ENCODE measurements at regions not wholly inside any gene's neighbourhood (a gene's known extent, or its start where the extent isn't known, plus 50 kb on each side); places are given as distances from the start of the nearest gene placed in this dataset.

DNA sequence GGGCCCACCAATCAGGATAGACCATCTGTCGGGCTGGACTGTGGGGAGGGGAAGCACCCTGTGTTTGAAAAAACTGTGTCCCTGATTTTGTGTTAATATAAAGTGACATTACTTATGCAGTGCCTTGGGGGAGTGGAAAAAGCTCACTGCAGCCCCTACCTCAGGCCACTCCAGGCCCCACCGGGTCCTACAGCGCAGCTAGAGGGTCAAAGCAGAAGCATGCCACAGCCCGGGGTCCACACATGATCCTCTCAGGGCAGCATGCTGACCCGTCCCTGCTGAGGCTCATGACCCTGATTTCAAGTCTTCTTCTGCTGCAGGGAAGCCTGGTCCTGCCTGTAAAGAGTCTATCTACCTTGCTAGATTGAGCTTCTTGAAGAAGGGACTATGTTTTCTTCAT lies 133.0 kb upstream of the PLCB4 start:
- TF ChIP-seq, protein P1, sequence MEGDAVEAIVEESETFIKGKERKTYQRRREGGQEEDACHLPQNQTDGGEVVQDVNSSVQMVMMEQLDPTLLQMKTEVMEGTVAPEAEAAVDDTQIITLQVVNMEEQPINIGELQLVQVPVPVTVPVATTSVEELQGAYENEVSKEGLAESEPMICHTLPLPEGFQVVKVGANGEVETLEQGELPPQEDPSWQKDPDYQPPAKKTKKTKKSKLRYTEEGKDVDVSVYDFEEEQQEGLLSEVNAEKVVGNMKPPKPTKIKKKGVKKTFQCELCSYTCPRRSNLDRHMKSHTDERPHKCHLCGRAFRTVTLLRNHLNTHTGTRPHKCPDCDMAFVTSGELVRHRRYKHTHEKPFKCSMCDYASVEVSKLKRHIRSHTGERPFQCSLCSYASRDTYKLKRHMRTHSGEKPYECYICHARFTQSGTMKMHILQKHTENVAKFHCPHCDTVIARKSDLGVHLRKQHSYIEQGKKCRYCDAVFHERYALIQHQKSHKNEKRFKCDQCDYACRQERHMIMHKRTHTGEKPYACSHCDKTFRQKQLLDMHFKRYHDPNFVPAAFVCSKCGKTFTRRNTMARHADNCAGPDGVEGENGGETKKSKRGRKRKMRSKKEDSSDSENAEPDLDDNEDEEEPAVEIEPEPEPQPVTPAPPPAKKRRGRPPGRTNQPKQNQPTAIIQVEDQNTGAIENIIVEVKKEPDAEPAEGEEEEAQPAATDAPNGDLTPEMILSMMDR (IDR thresholded peaks at IDR 0.05) = no peak
- TF ChIP-seq POLR2A (IDR thresholded peaks at IDR 0.05) = no peak
- no peak for TF ChIP-seq POLR2AphosphoS5 (IDR thresholded peaks at IDR 0.05)
- H3K4me3 ChIP-seq = no peak overlapping the region
- no peaks in the 10 kb centered on the region for H3K27me3 ChIP-seq
- intact Hi-C loops (cut with DNase I; ENCODE audit: low total_unique reads) = no loop called here
- no peaks in the 10 kb centered on the region for H3K9me3 ChIP-seq
- H3K4me1 ChIP-seq = no peaks in the 10 kb centered on the region
- no peak overlapping the region for H3K27ac ChIP-seq
- no peaks in the 10 kb centered on the region for H3K36me3 ChIP-seq
- DNase-seq (ENCODE audit: low spot score in 2 of 2) = no peak

DNA sequence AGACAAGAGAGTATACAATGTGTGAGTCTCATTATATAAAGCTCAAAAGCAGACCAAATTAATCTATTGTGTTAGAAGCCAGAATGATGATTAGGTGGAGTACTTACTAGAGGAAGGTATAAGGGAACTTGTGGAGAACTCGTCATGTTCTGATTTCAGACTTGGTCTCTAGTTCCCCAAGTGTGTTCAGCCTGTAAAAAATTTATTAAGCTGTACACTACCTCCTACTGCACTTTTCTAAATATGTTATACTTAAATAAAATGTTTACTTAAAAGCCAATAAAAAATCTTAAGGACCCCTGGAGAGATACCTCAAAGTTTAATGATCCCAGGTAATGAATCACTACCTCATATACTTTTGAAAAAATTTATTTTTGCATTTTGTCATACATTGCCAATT lies 130.4 kb upstream of the PLCB4 start:
- Histone ChIP-seq H3K27me3 (no peaks in the 10 kb centered on the region), H3K4me3 (no peak overlapping the region), H3K36me3 (no peaks in the 10 kb centered on the region), H3K9me3 (no peaks in the 10 kb centered on the region), H3K27ac (no peak overlapping the region), H3K4me1 (no peaks in the 10 kb centered on the region)
- intact Hi-C loops (cut with DNase I; ENCODE audit: low total_unique reads) = no loop called here
- no peak for DNase-seq (ENCODE audit: low spot score in 2 of 2)
- TF ChIP-seq POLR2AphosphoS5 (IDR thresholded peaks at IDR 0.05) (no peak), POLR2A (IDR thresholded peaks at IDR 0.05) (no peak)
- TF ChIP-seq, protein P1 (IDR thresholded peaks at IDR 0.05) = no peak

DNA sequence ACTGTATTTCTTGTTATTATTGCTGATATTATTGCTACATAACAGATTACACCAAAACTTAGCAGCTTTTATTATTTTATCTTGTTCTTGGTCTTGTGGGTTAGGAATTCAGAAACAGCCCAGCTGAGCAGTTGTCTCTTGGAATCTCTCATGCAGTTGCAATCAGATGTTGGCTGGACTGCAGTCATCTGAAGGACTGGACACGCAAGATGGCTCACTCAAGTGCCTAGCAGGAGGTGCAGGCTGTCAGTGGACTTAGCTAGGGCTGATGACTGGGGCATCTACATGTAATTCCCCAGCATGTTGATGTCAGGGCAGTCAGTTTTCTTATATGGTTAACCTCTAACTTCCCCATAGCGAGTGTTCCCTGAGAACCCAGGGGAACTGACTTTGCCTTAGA lies 128.6 kb upstream of the PLCB4 start:
- Histone ChIP-seq H3K27ac (no peak overlapping the region), H3K4me3 (no peak overlapping the region), H3K4me1 (no peaks in the 10 kb centered on the region), H3K27me3 (no peaks in the 10 kb centered on the region), H3K36me3 (no peaks in the 10 kb centered on the region), H3K9me3 (no peaks in the 10 kb centered on the region)
- TF ChIP-seq POLR2AphosphoS5 (IDR thresholded peaks at IDR 0.05) = no peak
- no peak for TF ChIP-seq POLR2A (IDR thresholded peaks at IDR 0.05)
- TF ChIP-seq, protein P1 (IDR thresholded peaks at IDR 0.05) = no peak
- intact Hi-C loops (cut with DNase I; ENCODE audit: low total_unique reads) = no loop called here
- no peak for DNase-seq (ENCODE audit: low spot score in 2 of 2)

DNA sequence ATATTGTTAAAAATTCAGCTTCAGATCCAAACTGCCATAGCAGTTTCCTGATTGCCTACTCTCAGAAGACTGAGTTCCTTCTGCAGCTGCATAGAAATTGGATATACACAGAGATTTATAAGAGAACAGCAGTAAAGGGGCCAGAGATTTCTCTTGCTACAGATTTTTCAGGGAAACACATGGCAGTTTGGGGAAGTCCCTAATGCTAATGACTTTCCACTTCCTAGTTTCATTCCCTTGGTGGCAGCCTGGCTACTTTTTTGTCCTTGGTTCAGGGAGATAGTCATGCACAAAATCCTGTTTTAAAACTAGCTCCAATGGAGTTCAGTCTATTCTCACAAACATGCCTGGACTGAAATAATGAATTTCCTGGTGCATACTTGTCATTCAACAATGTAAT lies 125.3 kb upstream of the PLCB4 start:
- H3K27me3 ChIP-seq = no peaks in the 10 kb centered on the region

DNA sequence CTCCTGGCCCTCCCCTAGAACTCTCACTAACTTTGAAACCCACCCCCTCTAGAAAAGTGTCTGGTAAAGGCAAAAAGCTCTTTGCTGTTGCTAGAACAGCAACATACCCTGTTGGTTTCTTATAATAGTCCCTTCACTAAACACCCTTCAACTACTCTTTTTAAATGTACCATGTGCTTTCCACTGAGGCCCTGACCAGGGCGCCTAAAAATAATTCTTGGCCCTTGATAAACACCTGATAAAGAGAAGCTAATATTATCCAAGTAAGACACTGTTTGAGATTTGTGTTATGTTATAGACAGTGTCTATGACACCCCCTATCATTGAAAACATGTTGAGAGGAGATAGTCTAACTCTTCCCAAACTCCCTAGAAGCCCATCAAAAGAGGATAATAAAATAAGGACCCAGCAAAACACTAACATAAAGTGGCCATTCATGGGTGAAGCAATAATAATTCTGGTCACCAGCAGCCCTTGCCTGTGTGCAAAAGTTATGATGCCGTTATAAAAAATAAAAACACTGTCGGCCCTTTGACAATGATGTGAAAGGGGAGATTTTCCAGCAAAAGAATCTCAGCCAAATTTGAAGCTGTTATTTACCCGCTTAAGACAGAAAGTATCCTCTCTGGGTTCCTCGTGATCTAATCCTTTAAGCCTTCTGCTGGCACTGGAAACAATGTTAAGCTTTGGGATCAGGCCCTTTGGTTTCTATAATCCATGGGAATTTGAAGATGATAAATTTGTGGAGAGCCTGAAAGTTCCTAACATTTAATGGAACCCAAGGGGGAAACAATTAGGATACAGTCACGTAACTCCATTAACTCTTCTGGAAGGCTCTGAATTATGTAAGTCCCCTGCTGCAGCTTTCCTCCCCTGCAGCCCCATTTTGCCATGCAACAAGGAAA lies 122.6 kb upstream of the PLCB4 start:
- no peaks in the 10 kb centered on the region for H3K9me3 ChIP-seq
- intact Hi-C loops (cut with DNase I; ENCODE audit: low total_unique reads) = no loop called here
- no peaks in the 10 kb centered on the region for H3K36me3 ChIP-seq
- TF ChIP-seq POLR2AphosphoS5 (IDR thresholded peaks at IDR 0.05) (peak in 1 of 3 donors; percentile 14), POLR2A (IDR thresholded peaks at IDR 0.05) (no peak)
- no peak overlapping the region for H3K4me3 ChIP-seq
- no peak overlapping the region for H3K27ac ChIP-seq
- H3K27me3 ChIP-seq = no peaks in the 10 kb centered on the region
- no peak for DNase-seq (ENCODE audit: low spot score in 2 of 2)
- H3K4me1 ChIP-seq = no peaks in the 10 kb centered on the region

More for the DNA sequence above, 125.3 kb upstream of the PLCB4 start:
- Histone ChIP-seq H3K4me3 (no peak overlapping the region), H3K27ac (no peak overlapping the region), H3K36me3 (no peaks in the 10 kb centered on the region), H3K4me1 (no peaks in the 10 kb centered on the region), H3K9me3 (no peaks in the 10 kb centered on the region)
- intact Hi-C loops (cut with DNase I; ENCODE audit: low total_unique reads) = no loop called here
- TF ChIP-seq POLR2A (IDR thresholded peaks at IDR 0.05) = no peak
- TF ChIP-seq, protein P1 (IDR thresholded peaks at IDR 0.05) = no peak
- no peak for TF ChIP-seq POLR2AphosphoS5 (IDR thresholded peaks at IDR 0.05)
- no peak for DNase-seq (ENCODE audit: low spot score in 2 of 2)

Measured in breast epithelium (tissue), 4 donors.